Neuronal stem cell (in vitro differentiated cells): ENCODE measurements at regions not wholly inside any gene's neighbourhood (a gene's known extent, or its start where the extent isn't known, plus 50 kb on each side); places are given as distances from the start of the nearest gene placed in this dataset.

Source experiments
- DNase-seq: peaks from one replicate; pipeline ENCODE4 v3.0.0-alpha.2; 2013; ENCODE audit warnings: low spot score
- H2AFZ ChIP-seq: one replicate; pipeline ENCODE4 v1.6.1; 2013; ENCODE audit warnings: mild to moderate bottlenecking, low read length, inconsistent platforms
- H2AK5ac ChIP-seq: 2 replicates; pipeline ENCODE4 v1.6.1; 2013; ENCODE audit warnings: low read depth, mild to moderate bottlenecking, inconsistent platforms, low read length, moderate library complexity, mixed read lengths
- H2BK120ac ChIP-seq: 2 replicates; pipeline ENCODE4 v1.6.1; 2013; ENCODE audit warnings: low read depth, mild to moderate bottlenecking, inconsistent platforms, low read length, moderate library complexity, mixed read lengths
- H2BK12ac ChIP-seq: one replicate; pipeline ENCODE4 v1.6.1; 2013; ENCODE audit warnings: low read length, inconsistent platforms
- H2BK15ac ChIP-seq: 2 replicates; pipeline ENCODE4 v1.6.1; 2013; ENCODE audit warnings: mild to moderate bottlenecking, low read length, inconsistent platforms, mixed read lengths
- H2BK5ac ChIP-seq: one replicate; pipeline ENCODE4 v1.6.1; 2013; ENCODE audit warnings: inconsistent platforms, mild to moderate bottlenecking, low read length, moderate library complexity
- H3K14ac ChIP-seq: one replicate; pipeline ENCODE4 v1.6.1; 2013; ENCODE audit warnings: low read length, inconsistent platforms
- H3K18ac ChIP-seq: 2 replicates; pipeline ENCODE4 v1.6.1; 2013; ENCODE audit warnings: low read length, inconsistent platforms
- H3K23ac ChIP-seq: 2 replicates; pipeline ENCODE4 v1.6.1; 2013; ENCODE audit warnings: low read depth, mild to moderate bottlenecking, mixed read lengths, low read length, inconsistent platforms; ENCODE audit not compliant: poor library complexity
- H3K27ac ChIP-seq: replicated peaks from 3 replicates; pipeline ENCODE4 v1.5.1; 2013; ENCODE audit warnings: low read length, inconsistent platforms
- H3K27me3 ChIP-seq, 3 experiments: 2 replicates each; pipeline ENCODE4 v1.6.1; 2013; ENCODE audit warnings: low read length in 3 of 3, mild to moderate bottlenecking in 2 of 3, inconsistent platforms in 1 of 3, low read depth in 1 of 3, mixed read lengths in 1 of 3, moderate library complexity in 1 of 3; ENCODE audit not compliant: control insufficient read depth in 3 of 3, insufficient read depth in 3 of 3
- H3K36me3 ChIP-seq, 2 donors: replicated peaks in 1 of 2; 2 replicates each; pipeline ENCODE4 v1.6.1; 2013; ENCODE audit warnings: low read length in 2 of 2; ENCODE audit not compliant: control insufficient read depth in 2 of 2, insufficient read depth in 2 of 2
- H3K4ac ChIP-seq: 2 replicates; pipeline ENCODE4 v1.6.1; 2013; ENCODE audit warnings: inconsistent platforms, mild to moderate bottlenecking, low read length, moderate library complexity
- H3K4me1 ChIP-seq, 2 donors: 1 replicate in 1 of 2; 2 replicates in 1 of 2; pipeline ENCODE4 v1.6.1; 2013; ENCODE audit warnings: low read length in 2 of 2, low read depth in 1 of 2; ENCODE audit not compliant: control insufficient read depth in 2 of 2, insufficient read depth in 1 of 2
- H3K4me2 ChIP-seq: one replicate; pipeline ENCODE4 v1.6.1; 2013; ENCODE audit warnings: mild to moderate bottlenecking, low read length, inconsistent platforms; ENCODE audit not compliant: insufficient read depth, poor library complexity, severe bottlenecking
- H3K4me3 ChIP-seq, 2 donors: 2 replicates each; pipeline ENCODE4 v1.5.1; 2013; ENCODE audit warnings: low read length in 2 of 2, mild to moderate bottlenecking in 2 of 2, inconsistent platforms in 1 of 2, moderate library complexity in 1 of 2
- H3K79me1 ChIP-seq: one replicate; pipeline ENCODE4 v1.6.1; 2013; ENCODE audit warnings: low read depth, mild to moderate bottlenecking, inconsistent platforms, low read length, moderate library complexity
- H3K9ac ChIP-seq: one replicate; pipeline ENCODE4 v1.6.1; 2013; ENCODE audit warnings: mild to moderate bottlenecking, low read depth, low read length, inconsistent platforms; ENCODE audit not compliant: poor library complexity
- H3K9me3 ChIP-seq, 2 donors: replicated peaks in 1 of 2; 2 replicates each; pipeline versions ENCODE3 to v1.6.1; 2013; ENCODE audit warnings: low read length in 2 of 2, mild to moderate bottlenecking in 2 of 2, inconsistent platforms in 1 of 2, low read depth in 1 of 2, mixed read lengths in 1 of 2, moderate library complexity in 1 of 2; ENCODE audit not compliant: control insufficient read depth in 2 of 2, insufficient read depth in 1 of 2
- H4K8ac ChIP-seq: one replicate; pipeline ENCODE4 v1.6.1; 2013; ENCODE audit warnings: low read depth, mild to moderate bottlenecking, inconsistent platforms, low read length, moderate library complexity
- H4K91ac ChIP-seq: one replicate; pipeline ENCODE4 v1.6.1; 2013; ENCODE audit warnings: low read length, low read depth, mild to moderate bottlenecking, inconsistent platforms; ENCODE audit not compliant: poor library complexity
- WGBS, 2 donors: extraction: QIAGEN DNeasy Blood & Tissue Kit; methylation state at CpG; one replicate each; pipeline ENCODE4 v1.1.7; 2013; ENCODE audit warnings: missing lambda C conversion rate in 2 of 2, mixed read lengths in 1 of 2; ENCODE audit not compliant: insufficient read length in 2 of 2, insufficient replicate concordance in 1 of 2; ENCODE audit errors: extremely low coverage in 2 of 2; 5-methylcytosine and 5-hydroxymethylcytosine counted together

DNA sequence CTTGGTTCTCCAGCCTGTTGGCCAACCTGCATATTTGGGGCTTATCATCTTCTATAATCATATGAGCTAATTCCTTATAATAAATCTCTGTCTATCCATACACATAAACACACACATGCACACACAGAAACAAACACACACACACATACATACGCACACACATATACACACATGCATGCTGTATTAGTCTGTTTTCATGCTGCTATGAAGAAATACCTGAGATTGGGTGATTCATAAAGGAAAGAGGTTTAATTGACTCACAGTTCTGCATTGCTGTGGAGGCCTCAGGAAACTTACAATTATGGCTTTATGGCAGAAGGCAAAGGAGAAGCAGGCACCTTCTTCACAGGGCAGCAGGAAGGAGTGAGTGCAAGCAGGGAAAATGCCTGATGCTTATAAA is 707.4 kb upstream of the CDH2 start:
- Histone ChIP-seq H3K23ac (no peak overlapping the region), H3K27ac (no peak overlapping the region), H4K8ac (no peak overlapping the region), H3K4ac (no peak overlapping the region), H2AFZ (no peak overlapping the region), H2AK5ac (no peak overlapping the region), H3K4me3 (no peak overlapping the region), H3K79me1 (no peaks in the 10 kb centered on the region), H3K14ac (no peak overlapping the region), H3K18ac (no peak overlapping the region), H2BK12ac (no peak overlapping the region), H3K9me3 (no peaks in the 10 kb centered on the region), H2BK120ac (no peak overlapping the region), H3K4me1 (no peaks in the 10 kb centered on the region), H4K91ac (no peak overlapping the region), H3K36me3 (no peaks in the 10 kb centered on the region), H2BK15ac (no peak overlapping the region), H3K9ac (no peak overlapping the region), H3K27me3 (no peaks in the 10 kb centered on the region), H3K4me2 (no peak overlapping the region), H2BK5ac (no peak overlapping the region)
- WGBS, 2 donors: no CpG with 5 or more reads among the region's 1 CpG
- DNase-seq: no peak

DNA sequence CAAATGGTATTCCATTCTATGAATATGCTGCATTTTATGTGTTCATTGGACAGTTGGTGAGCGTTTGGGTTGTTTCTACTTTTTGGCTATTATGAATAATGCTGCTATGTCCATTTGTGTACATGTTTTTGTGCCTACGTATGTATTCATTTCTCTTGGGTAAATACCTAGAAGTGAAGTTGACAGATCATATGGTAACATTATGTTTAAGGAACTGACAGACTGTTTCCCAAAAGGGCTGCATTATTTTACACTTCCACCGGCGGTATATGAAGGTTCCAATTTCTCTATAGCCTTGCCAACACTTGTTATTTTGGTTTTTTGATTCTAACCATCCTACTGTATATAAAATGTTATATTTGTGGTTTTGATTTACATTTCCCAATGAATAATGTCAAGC is 703.9 kb upstream of the CDH2 start:
- no peak overlapping the region for H4K8ac ChIP-seq
- WGBS, 2 donors: no CpG with 5 or more reads among the region's 4 CpGs
- no peak overlapping the region for H2BK15ac ChIP-seq
- H4K91ac ChIP-seq: no peak overlapping the region
- H2BK5ac ChIP-seq: no peak overlapping the region
- H3K9me3 ChIP-seq: no peaks in the 10 kb centered on the region
- H2AK5ac ChIP-seq: no peak overlapping the region
- no peak overlapping the region for H2AFZ ChIP-seq
- DNase-seq: no peak
- no peak overlapping the region for H3K23ac ChIP-seq
- no peak overlapping the region for H2BK12ac ChIP-seq
- no peaks in the 10 kb centered on the region for H3K79me1 ChIP-seq
- H3K4ac ChIP-seq: no peak overlapping the region
- no peak overlapping the region for H3K4me2 ChIP-seq
- H3K36me3 ChIP-seq: no peaks in the 10 kb centered on the region
- no peak overlapping the region for H3K18ac ChIP-seq
- H3K9ac ChIP-seq: no peak overlapping the region
- no peaks in the 10 kb centered on the region for H3K27me3 ChIP-seq
- no peak overlapping the region for H2BK120ac ChIP-seq
- H3K14ac ChIP-seq: no peak overlapping the region
- no peak overlapping the region for H3K27ac ChIP-seq
- no peaks in the 10 kb centered on the region for H3K4me1 ChIP-seq
- no peak overlapping the region for H3K4me3 ChIP-seq

DNA sequence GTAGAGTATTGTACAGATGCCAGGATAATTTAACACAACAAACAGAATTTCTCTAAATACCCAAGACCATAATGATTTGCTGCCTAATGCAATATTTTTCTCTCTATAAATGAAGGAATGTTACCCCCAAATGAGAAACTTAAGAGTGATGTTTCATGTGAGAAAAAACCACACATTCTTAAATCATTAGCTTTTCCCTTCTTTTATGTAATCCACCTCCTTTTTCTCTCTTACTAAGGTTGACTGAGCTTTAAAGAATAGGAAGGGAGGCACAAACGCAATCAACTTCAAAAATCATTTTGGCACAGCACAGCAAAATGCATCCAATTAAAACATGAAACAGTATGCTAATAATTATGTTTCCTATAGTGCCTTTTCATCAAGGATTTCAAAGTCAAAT is 698.1 kb upstream of the CDH2 start:
- no peak overlapping the region for H3K9ac ChIP-seq
- no peaks in the 10 kb centered on the region for H3K79me1 ChIP-seq
- no peak overlapping the region for H3K4ac ChIP-seq
- no peak overlapping the region for H4K91ac ChIP-seq
- no peak overlapping the region for H3K18ac ChIP-seq
- no peaks in the 10 kb centered on the region for H3K27me3 ChIP-seq
- no peak overlapping the region for H2BK15ac ChIP-seq
- no peak for DNase-seq
- no peak overlapping the region for H3K4me3 ChIP-seq
- no peaks in the 10 kb centered on the region for H3K9me3 ChIP-seq
- no peak overlapping the region for H3K23ac ChIP-seq
- no peak overlapping the region for H2AFZ ChIP-seq
- peaks cover 0 to 4% of the 10 kb centered on the region in 2 donors for H3K4me1 ChIP-seq
- H3K36me3 ChIP-seq: no peaks in the 10 kb centered on the region
- H2AK5ac ChIP-seq: no peak overlapping the region
- no peak overlapping the region for H2BK12ac ChIP-seq
- H3K14ac ChIP-seq: no peak overlapping the region
- no peak overlapping the region for H2BK5ac ChIP-seq
- H2BK120ac ChIP-seq: no peak overlapping the region
- no peak overlapping the region for H4K8ac ChIP-seq
- H3K27ac ChIP-seq: no peak overlapping the region
- no peak overlapping the region for H3K4me2 ChIP-seq
- WGBS, 2 donors: no CpG with 5 or more reads among the region's 1 CpG

DNA sequence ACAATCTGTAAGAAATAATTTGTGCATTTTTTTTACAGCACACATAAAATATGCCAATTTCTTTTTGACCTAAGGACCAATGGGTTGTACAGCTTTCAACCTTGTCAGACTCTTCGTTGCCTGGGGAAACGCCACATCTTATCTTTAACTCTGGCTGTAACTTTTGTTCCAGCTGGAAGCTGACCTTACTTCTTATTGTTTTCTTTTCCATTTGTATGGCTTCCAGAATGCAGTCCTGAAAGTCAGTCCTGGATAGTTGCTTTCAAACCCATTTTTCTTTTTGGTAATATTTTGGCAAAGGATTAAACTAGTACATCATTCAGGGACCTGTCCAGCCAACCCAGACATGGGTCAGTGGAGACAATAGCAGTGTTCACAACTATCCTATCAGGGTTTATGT is 686.5 kb upstream of the CDH2 start:
- no peaks in the 10 kb centered on the region for H3K36me3 ChIP-seq
- no peak overlapping the region for H2BK120ac ChIP-seq
- H3K79me1 ChIP-seq: no peaks in the 10 kb centered on the region
- no peak overlapping the region for H3K4me3 ChIP-seq
- H3K4me1 ChIP-seq: peaks cover 0 to 8% of the 10 kb centered on the region in 2 donors
- no peak overlapping the region for H3K18ac ChIP-seq
- no peak overlapping the region for H2BK12ac ChIP-seq
- no peak overlapping the region for H3K27ac ChIP-seq
- H3K4me2 ChIP-seq: no peak overlapping the region
- no CpG with 5 or more reads among the region's 2 CpGs for WGBS, 2 donors
- no peaks in the 10 kb centered on the region for H3K27me3 ChIP-seq
- H4K8ac ChIP-seq: no peak overlapping the region
- no peak overlapping the region for H2BK5ac ChIP-seq
- H2AFZ ChIP-seq: no peak overlapping the region
- no peak overlapping the region for H2BK15ac ChIP-seq
- H3K14ac ChIP-seq: no peak overlapping the region
- H3K9me3 ChIP-seq: no peaks in the 10 kb centered on the region
- no peak for DNase-seq
- H2AK5ac ChIP-seq: no peak overlapping the region
- no peak overlapping the region for H3K9ac ChIP-seq
- H3K23ac ChIP-seq: no peak overlapping the region
- no peak overlapping the region for H3K4ac ChIP-seq
- no peak overlapping the region for H4K91ac ChIP-seq
